Activated CD4-positive, alpha-beta T cell treated with anti-CD3 and anti-CD28 coated beads, Interleukin-10, Interleukin-2, amounts not matched to agents 100 ng/mL and 50 ng/mL, durations not matched to agents 16 hours and 8 hours (primary cell): ENCODE measurements at regions not wholly inside any gene's neighbourhood (a gene's known extent, or its start where the extent isn't known, plus 50 kb on each side); places are given as distances from the start of the nearest gene placed in this dataset.
"Not testable (repeated sequence)": the region's sequence is repeated elsewhere in the genome, so short reads cannot be mapped to it uniquely, and the experiment has no call there.

Source experiments
- DNase-seq: peaks from one replicate; pipeline ENCODE4 v3.0.0-alpha.2; 2020

GRCh38 chr3:27585429-27585828 is 101.2 kb upstream of the SLC4A7 start:
- DNase-seq, result no peak

GRCh38 chr3:27584874-27585273 is 100.7 kb upstream of the SLC4A7 start:
- no peak for DNase-seq

GRCh38 chr3:27581852-27582251 is 97.7 kb upstream of the SLC4A7 start:
- DNase-seq, result no peak

- no peak for DNase-seq
These were observed 93.8 kb upstream of the SLC4A7 start for GRCh38 chr3:27578032-27578431.

DNA sequence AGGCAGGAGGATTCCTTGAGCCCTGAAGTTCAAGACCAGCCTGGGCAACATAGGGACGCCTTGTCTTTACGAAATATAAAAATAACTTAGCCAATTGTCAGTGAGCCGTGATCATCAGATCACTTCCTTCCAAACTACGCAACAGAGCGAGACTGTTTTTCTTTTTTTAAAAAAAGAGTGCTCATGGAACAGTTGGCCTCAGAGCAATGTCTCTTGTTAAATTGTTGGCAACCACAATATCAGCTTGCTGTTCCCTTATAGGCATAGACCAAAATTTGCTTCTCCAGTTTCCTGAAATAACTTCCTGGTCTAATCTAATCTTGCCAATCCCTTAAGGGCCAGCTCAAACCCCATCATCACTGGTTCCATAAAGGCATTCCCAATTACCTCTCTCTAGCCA is 93.3 kb upstream of the SLC4A7 start:
- DNase-seq, result no peak

- no peak for DNase-seq
These were observed 92.0 kb upstream of the SLC4A7 start for GRCh38 chr3:27576171-27576570.

DNA sequence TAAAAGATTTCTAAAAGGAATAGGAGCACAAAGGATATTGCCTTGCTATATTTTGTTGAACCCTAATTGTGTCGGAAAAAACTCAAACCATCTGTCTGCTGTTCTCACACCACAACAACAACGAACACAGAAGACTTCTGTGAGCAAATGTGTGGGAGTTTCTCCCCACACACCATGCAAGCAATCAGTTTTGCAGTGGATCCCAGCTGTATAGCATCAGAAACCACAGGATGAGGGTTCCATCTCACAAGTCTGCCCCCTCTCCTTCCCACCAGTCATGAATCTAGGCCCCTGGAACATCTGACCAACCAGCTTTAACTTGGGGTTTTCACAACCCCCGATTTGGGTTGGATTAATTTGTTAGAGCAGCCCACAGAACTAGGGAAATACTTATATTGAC is 91.3 kb upstream of the SLC4A7 start:
- no peak for DNase-seq

- no peak for DNase-seq
These were observed 90.2 kb upstream of the SLC4A7 start for GRCh38 chr3:27574438-27574795.

- DNase-seq, result no peak
These were observed 89.7 kb upstream of the SLC4A7 start for GRCh38 chr3:27573780-27574437.

GRCh38 chr3:27573138-27573537 is 89.0 kb upstream of the SLC4A7 start:
- no peak for DNase-seq

DNA sequence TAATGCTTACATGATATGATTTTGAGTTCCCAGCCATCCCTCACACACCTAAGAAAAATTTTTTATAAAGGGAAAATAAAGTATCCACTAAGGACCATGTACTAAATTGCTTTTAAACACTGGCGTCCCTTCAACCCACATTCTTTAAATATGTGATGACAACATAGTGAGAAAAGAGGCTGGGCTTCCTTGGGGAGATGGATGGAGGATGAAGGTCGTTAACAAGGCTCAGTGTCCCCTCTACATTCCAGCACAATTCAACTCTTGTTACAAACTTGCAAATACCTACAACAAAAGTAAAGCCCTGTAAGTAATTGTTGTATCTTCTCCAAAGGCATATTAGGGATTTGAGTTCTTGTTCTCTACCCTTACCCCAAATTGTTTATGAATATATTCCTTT is 87.2 kb upstream of the SLC4A7 start:
- no peak for DNase-seq

DNA sequence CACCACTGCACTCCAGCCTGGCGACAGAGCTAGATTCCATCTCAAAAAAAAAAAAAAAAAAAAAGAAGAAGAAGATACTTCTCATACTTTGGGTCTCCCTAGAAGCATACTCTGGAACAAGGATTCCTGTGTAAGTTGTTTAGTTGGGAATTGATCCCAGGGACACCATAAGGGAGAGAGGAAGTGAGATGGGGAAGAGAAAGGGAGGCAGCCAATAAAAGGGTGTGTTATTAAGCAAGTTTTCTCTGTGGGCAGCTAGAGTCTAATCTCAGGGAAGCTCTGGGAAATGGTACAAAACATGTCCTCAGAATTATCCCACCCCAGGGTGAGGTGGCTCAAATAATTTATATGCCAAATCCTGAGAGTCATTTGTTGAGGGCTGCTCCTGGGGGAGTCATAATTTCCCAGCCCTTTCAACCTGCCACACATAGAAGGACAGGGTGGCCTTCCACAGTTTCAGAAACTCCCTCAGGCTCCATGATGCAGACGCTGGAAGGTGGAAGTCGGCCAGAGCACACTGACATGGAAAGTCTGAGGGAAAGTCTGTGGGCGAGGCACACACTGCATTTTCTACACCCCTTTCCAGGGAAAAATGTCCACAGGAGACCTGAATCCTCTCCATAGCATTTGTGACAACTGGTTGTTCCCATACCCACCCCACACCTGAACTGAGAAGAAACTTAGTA is 86.4 kb upstream of the SLC4A7 start:
- DNase-seq, result no peak

GRCh38 chr3:27568393-27568792 is 84.2 kb upstream of the SLC4A7 start:
- no peak for DNase-seq

DNA sequence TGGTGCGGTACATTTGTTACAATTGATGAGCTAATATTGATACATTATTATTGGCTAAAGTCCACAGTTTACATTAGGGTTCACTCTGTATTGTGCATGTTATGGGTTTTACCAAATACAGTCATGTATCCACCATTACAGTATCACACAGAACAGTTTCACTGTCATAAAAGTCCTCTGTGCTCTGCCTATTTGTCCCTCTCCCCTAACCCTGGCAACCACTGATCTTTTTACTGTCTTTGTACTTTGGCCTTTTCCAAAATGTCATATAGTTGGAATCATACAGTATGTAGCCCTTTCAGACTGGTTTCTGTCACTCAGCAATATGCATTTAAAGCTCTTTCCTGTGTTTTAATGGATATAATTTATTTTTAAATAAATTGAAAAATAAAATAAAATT is 83.1 kb upstream of the SLC4A7 start:
- no peak for DNase-seq

DNA sequence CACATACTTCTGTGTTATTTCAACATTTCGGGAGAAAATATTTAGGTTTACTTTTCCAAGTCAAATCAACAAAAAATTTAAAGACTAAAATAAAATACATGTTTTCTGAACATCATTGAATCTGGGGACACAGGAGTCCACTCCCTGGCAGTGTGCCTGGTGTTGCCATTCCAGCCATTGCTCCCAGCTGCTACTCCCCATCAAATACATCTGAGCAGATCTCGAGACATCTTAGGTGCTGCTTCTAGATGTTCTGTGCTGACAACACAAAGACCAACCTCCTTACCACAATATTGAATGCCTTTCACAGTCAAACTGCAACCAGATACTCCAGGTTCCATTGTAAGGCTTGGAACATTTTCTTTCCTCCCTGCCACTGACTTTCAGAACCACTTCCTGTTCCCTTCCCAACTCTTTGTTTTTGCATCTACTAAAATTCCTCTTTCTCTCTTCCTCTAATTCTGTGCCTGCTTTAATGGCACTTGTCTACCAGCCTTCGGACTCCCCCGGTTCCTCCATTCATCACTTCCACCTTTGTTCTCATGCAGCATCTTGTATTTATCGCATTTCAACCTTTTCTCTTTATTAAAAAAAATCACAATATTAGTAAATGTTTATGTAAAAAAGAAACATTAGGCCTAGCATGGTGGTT is 81.1 kb upstream of the SLC4A7 start:
- DNase-seq, result no peak

GRCh38 chr3:27561576-27561975 is 77.4 kb upstream of the SLC4A7 start:
- no peak for DNase-seq

DNA sequence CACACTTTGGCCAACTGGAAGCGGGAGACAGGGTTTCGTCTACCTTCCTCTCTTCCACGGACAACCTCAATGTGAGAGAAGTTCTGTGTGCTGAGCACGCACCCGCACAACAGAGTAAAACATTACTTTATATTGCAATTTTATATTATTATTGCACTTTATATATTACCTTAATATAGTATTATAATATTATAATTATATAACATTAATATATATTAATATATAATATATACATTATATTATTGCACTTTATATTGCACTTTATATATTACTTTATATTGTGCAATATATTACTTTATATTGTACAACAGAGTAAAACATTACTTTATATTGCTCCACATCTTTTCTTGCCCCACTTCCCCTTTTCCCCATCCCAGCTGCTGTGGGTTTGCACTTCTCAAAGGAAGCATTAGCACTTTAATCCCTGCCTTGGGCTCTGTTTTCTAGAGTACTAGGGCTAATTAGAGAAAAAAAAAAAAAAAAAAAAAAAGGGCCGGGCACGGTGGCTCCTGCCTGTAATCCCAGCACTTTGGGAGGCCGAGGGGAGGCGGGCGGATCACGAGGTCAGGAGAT is 76.4 kb upstream of the SLC4A7 start:
- no peak for DNase-seq

DNA sequence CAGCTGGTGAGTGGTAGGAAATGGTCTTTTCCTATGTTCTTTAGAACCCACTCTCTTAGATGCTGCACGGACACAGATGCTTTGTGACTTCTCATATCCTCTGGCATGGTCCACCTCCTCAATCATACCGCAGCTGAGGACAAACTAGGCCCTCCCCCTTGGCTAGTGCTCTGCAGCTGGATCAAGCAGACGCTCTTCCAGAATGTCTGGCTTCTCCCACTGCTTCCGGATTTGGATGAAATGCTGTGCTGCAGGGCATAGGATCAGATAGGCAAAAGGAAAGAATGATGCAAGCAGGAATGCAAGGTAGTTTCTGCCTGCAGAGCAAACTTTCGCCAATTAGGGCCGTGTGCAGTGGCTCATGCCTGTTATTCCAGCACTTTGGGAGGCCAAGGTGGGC is 75.7 kb upstream of the SLC4A7 start:
- DNase-seq, result no peak

GRCh38 chr3:27559381-27559780 is 75.2 kb upstream of the SLC4A7 start:
- DNase-seq, result no peak

GRCh38 chr3:27557411-27557810 is 73.2 kb upstream of the SLC4A7 start:
- no peak for DNase-seq

- DNase-seq, result no peak
These were observed 72.7 kb upstream of the SLC4A7 start for GRCh38 chr3:27556887-27557286.

DNA sequence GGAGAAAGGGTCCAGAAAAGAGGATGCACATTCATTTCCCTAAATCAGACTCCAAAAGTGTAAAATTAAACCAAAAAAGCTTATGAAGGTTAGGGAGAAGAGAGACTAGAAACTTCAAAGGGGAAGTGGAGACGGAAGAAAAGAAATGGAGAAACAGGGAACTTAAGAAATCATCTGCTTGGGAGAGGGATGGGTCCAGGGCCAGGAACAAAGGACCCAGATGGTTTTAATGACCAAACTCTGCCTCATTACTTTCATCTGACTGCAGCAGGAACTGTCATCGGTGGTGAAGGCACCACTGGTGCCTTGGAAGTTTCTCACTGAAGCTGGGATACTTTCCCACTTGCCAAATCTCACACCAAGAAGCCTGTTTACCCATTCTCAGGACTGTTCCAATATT is 70.5 kb upstream of the SLC4A7 start:
- DNase-seq, result no peak

GRCh38 chr3:27553886-27554540 is 69.8 kb upstream of the SLC4A7 start:
- DNase-seq, result no peak

DNA sequence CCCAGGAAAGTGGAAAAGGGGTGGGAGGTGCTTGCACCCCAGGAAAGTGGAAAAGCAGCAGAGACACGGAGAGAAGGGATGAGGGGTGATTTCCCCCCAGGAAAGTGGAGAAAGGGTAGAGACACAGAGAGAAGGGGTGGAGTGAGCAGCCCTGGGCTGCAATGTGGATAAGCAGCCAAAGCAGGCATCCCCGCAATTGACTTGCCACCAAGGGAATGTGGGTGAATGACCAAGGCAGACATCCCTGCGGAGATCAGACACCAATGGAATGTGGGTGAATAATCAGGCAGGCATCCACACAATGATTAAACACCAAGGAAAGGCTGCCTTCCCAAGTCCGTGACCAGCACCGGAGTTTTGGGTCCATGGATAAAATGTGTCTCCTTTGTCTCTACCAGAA is 68.5 kb upstream of the SLC4A7 start:
- DNase-seq, result not testable (repeated sequence)
